SK-N-SH (cell line): ENCODE measurements at regions not wholly inside any gene's neighbourhood (a gene's known extent, or its start where the extent isn't known, plus 50 kb on each side); places are given as distances from the start of the nearest gene placed in this dataset.

ENCODE experiments used
- CTCF ChIA-PET: fragments of 300-600, 350-600 bp; formaldehyde crosslinking; extraction: SDS; loops from one replicate; lab custom pipeline; 2021; lab: Yijun Ruan, JAX
- POLR2A ChIA-PET: fragments of 350-600 bp; sonication (Branson Sonifier 250); formaldehyde crosslinking; extraction: SDS; loops from one replicate; lab custom pipeline; 2020; ENCODE audit warnings: antibody characterized with exemption, inconsistent platforms; lab: Yijun Ruan, JAX
- DNase-seq: peaks from one replicate; pipeline ENCODE4 v3.0.0; 2012
- H2AFZ ChIP-seq: fragments of 200-600 bp; sonication (generic); 2 replicates; pipeline ENCODE4 v1.8.1; 2016; ENCODE audit warnings: antibody characterized with exemption, mild to moderate bottlenecking, low read depth
- H3F3A ChIP-seq: fragments of 200-600 bp; sonication (generic); replicated peaks from 2 replicates; pipeline ENCODE3; 2016; ENCODE audit warnings: antibody characterized with exemption, mild to moderate bottlenecking; ENCODE audit not compliant: insufficient read depth
- H3K27ac ChIP-seq, 2 experiments: fragments of 200-500 bp in 1 of 2; fragments of 200-600 bp in 1 of 2; sonication (Bioruptor generic) in 1 of 2; sonication (generic), shearing (Covaris generic) in 1 of 2; 2 replicates each; pipeline versions ENCODE4 v1.5.1 to v1.6.1; 2014 to 2016; ENCODE audit warnings: low read depth in 2 of 2, inconsistent platforms in 1 of 2, low read length in 1 of 2, mild to moderate bottlenecking in 1 of 2, mixed read lengths in 1 of 2
- H3K27me3 ChIP-seq: fragments of 200-600 bp; sonication (generic), shearing (Covaris generic); 2 replicates; pipeline ENCODE4 v1.6.1; 2016; ENCODE audit warnings: mixed run types; ENCODE audit not compliant: insufficient read depth
- H3K36me3 ChIP-seq, 2 experiments: fragments of 200-500 bp in 1 of 2; fragments of 200-600 bp in 1 of 2; sonication (Bioruptor generic) in 1 of 2; sonication (generic) in 1 of 2; replicated peaks in 1 of 2; 2 replicates each; pipeline versions ENCODE3 to v1.5.1; 2014 to 2016; ENCODE audit warnings: low read length in 1 of 2, mild to moderate bottlenecking in 1 of 2; ENCODE audit not compliant: insufficient read depth in 2 of 2, control insufficient read depth in 1 of 2
- H3K4me1 ChIP-seq, 2 experiments: fragments of 200-500 bp in 1 of 2; fragments of 200-600 bp in 1 of 2; sonication (Bioruptor generic) in 1 of 2; sonication (generic), shearing (Covaris generic) in 1 of 2; 2 replicates each; pipeline versions ENCODE4 v1.5.1 to v1.6.1; 2014 to 2016; ENCODE audit warnings: low read depth in 1 of 2, low read length in 1 of 2, mixed run types in 1 of 2; ENCODE audit not compliant: insufficient read depth in 2 of 2, control insufficient read depth in 1 of 2
- H3K4me2 ChIP-seq: fragments of 200-600 bp; sonication (generic), shearing (Covaris generic); 2 replicates; pipeline ENCODE4 v1.6.1; 2017; ENCODE audit warnings: mixed run types
- H3K4me3 ChIP-seq, 2 experiments: fragments of 200-500 bp in 1 of 2; fragments of 200-600 bp in 1 of 2; sonication (Bioruptor generic) in 1 of 2; sonication (generic), shearing (Covaris generic) in 1 of 2; 2 replicates each; pipeline versions ENCODE4 v1.5.1 to v1.8.1; 2014 to 2016; ENCODE audit warnings: low read depth in 2 of 2, inconsistent platforms in 1 of 2, low read length in 1 of 2, mild to moderate bottlenecking in 1 of 2, mixed read lengths in 1 of 2, moderate library complexity in 1 of 2
- H3K79me2 ChIP-seq: fragments of 200-600 bp; sonication (generic); 2 replicates; pipeline ENCODE4 v1.8.1; 2017; ENCODE audit warnings: mild to moderate bottlenecking; ENCODE audit not compliant: insufficient read depth
- H3K9ac ChIP-seq: fragments of 200-600 bp; sonication (generic); 2 replicates; pipeline ENCODE4 v1.6.1; 2017; ENCODE audit warnings: mixed run types
- H3K9me2 ChIP-seq: fragments of 200-600 bp; sonication (generic); 2 replicates; pipeline ENCODE4 v1.6.1; 2017; ENCODE audit warnings: mixed run types
- H3K9me3 ChIP-seq: fragments of 200-600 bp; sonication (generic); 2 replicates; pipeline ENCODE4 v1.6.1; 2017; ENCODE audit warnings: mixed run types, mild to moderate bottlenecking, moderate library complexity
- H4K20me1 ChIP-seq: fragments of 200-600 bp; sonication (generic); 2 replicates; pipeline ENCODE4 v1.6.1; 2017; ENCODE audit warnings: mild to moderate bottlenecking, mixed run types; ENCODE audit not compliant: insufficient read depth
- CTCF ChIP-seq: fragments of 200-600 bp; sonication (generic); IDR thresholded peaks from 2 replicates; pipeline ENCODE4 v1.6.1; 2017; ENCODE audit warnings: antibody characterized with exemption, mild to moderate bottlenecking, moderate library complexity
- EZH2phosphoT487 ChIP-seq: fragments of 200-600 bp; sonication (generic); IDR thresholded peaks from 2 replicates; pipeline ENCODE4 v1.6.1; 2017; ENCODE audit warnings: low read depth, mixed run types, mild to moderate bottlenecking, antibody characterized with exemption, moderate library complexity, borderline replicate concordance
- FOXM1 ChIP-seq: IDR thresholded peaks from 2 replicates; pipeline ENCODE4 v1.4.0; 2012; ENCODE audit warnings: low read depth, mild to moderate bottlenecking
- GABPA ChIP-seq: IDR thresholded peaks from 2 replicates; pipeline ENCODE4 v1.4.0; 2012; ENCODE audit warnings: low read depth, mild to moderate bottlenecking
- IRF3 ChIP-seq: fragments of 150-350 bp; IDR thresholded peaks from 2 replicates; pipeline ENCODE4 v1.6.1; 2016; ENCODE audit warnings: mild to moderate bottlenecking, low read depth, low read length
- RAD21 ChIP-seq: IDR thresholded peaks from 2 replicates; pipeline ENCODE4 v1.6.1; 2012; ENCODE audit warnings: mild to moderate bottlenecking, low read length
- RFX5 ChIP-seq: IDR thresholded peaks from 2 replicates; pipeline ENCODE4 v1.6.1; 2012; ENCODE audit warnings: mild to moderate bottlenecking, improper control_type of control experiment, low read length
- SMC3 ChIP-seq: IDR thresholded peaks from 2 replicates; pipeline ENCODE4 v1.6.1; 2012; ENCODE audit warnings: low read depth, low read length, improper control_type of control experiment
- USF1 ChIP-seq: IDR thresholded peaks from 2 replicates; pipeline ENCODE4 v1.4.0; 2012; ENCODE audit warnings: low read depth, borderline replicate concordance
- YY1 ChIP-seq: IDR thresholded peaks from 2 replicates; pipeline ENCODE4 v1.4.0; 2012; ENCODE audit warnings: low read depth, mild to moderate bottlenecking
- WGBS: methylation state at CpG from one replicate; pipeline ENCODE4 v1.1.6; 2017; ENCODE audit warnings: low lambda C conversion rate; 5-methylcytosine and 5-hydroxymethylcytosine counted together
- TF ChIP-seq, protein P1 (sequence below): fragments of 150-350 bp; IDR thresholded peaks from 2 replicates; pipeline ENCODE4 v1.6.1; 2017; ENCODE audit warnings: antibody characterized with exemption, low read length, low read depth, borderline replicate concordance
- TF ChIP-seq, protein P2 (sequence below): IDR thresholded peaks from 2 replicates; pipeline ENCODE4 v1.4.0; 2012; ENCODE audit warnings: low read depth, borderline replicate concordance

GRCh38 chr22:22949953-22950352 lies 62.3 kb downstream of the IGLL5 start:
- DNase-seq = no peak
- POLR2A ChIA-PET = no interaction called here
- Histone ChIP-seq H3K9ac (no peak overlapping the region), H3K4me1 (no peaks in the 10 kb centered on the region), H2AFZ (no peak overlapping the region), H4K20me1 (no peaks in the 10 kb centered on the region), H3K27me3 (no peaks in the 10 kb centered on the region; the same call in 1 of the 2 replicates), H3K4me2 (no peak overlapping the region), H3K79me2 (no peaks in the 10 kb centered on the region), H3K27ac (no peak overlapping the region), H3K36me3 (no peaks in the 10 kb centered on the region), H3K9me2 (no peaks in the 10 kb centered on the region), H3K4me3 (no peak overlapping the region), H3K9me3 (no peaks in the 10 kb centered on the region)
- WGBS = 16% methylated on average over 1 of the region's 1 CpG
- CTCF ChIA-PET = interaction anchor here (1.7 to 1.8 kb wide), 2 partner anchors 10 to 67 kb away, joined by 7 to 8 read pairs; no protein-coding TSS in a partner anchor
- TF ChIP-seq, protein P1, sequence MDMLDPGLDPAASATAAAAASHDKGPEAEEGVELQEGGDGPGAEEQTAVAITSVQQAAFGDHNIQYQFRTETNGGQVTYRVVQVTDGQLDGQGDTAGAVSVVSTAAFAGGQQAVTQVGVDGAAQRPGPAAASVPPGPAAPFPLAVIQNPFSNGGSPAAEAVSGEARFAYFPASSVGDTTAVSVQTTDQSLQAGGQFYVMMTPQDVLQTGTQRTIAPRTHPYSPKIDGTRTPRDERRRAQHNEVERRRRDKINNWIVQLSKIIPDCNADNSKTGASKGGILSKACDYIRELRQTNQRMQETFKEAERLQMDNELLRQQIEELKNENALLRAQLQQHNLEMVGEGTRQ = no peak
- TF ChIP-seq SMC3 = no peak
- TF ChIP-seq FOXM1 = no peak
- TF ChIP-seq, protein P2, sequence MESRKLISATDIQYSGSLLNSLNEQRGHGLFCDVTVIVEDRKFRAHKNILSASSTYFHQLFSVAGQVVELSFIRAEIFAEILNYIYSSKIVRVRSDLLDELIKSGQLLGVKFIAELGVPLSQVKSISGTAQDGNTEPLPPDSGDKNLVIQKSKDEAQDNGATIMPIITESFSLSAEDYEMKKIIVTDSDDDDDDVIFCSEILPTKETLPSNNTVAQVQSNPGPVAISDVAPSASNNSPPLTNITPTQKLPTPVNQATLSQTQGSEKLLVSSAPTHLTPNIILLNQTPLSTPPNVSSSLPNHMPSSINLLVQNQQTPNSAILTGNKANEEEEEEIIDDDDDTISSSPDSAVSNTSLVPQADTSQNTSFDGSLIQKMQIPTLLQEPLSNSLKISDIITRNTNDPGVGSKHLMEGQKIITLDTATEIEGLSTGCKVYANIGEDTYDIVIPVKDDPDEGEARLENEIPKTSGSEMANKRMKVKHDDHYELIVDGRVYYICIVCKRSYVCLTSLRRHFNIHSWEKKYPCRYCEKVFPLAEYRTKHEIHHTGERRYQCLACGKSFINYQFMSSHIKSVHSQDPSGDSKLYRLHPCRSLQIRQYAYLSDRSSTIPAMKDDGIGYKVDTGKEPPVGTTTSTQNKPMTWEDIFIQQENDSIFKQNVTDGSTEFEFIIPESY = no peak
- no peak for TF ChIP-seq CTCF
- no peak for TF ChIP-seq GABPA
- TF ChIP-seq RAD21 = no peak
- TF ChIP-seq EZH2phosphoT487 = no peak
- TF ChIP-seq YY1 = no peak
- no peak for TF ChIP-seq RFX5
- no peak for TF ChIP-seq IRF3
- no peak for TF ChIP-seq USF1
- TF ChIP-seq, all 33 proteins: peak for 0
- H3F3A ChIP-seq = no peaks in the 10 kb centered on the region
